ENCODE measurements at regions not wholly inside any gene's neighbourhood (a gene's known extent, or its start where the extent isn't known, plus 50 kb on each side); places are given as distances from the start of the nearest gene placed in this dataset.
A peak's percentile ranks its signal among the peaks of the same experiment; 100 is the strongest.

DNA sequence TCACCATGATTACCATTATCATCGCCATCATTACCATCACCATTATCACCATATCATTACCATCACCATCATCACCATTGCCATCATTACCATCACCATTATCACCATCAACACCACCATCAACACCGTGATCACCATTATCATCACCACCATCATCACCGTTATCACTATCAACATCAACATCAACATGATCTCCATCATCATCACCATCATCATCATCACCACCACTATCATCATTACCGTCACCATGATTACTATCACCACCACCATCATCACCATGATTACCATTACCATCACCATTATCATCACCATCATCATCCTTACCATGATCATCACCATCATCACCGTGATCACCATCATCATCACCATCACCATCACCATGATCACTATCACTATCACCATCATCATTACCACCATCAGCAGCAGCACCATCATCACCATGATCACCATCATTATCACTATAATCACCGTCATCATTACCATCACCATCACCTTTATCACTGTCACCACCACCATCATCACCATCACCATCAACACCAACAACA, 753.7 kb downstream of the BRD1 start:
- no peak for DNase-seq (ENCODE audit: low spot score)

DNA sequence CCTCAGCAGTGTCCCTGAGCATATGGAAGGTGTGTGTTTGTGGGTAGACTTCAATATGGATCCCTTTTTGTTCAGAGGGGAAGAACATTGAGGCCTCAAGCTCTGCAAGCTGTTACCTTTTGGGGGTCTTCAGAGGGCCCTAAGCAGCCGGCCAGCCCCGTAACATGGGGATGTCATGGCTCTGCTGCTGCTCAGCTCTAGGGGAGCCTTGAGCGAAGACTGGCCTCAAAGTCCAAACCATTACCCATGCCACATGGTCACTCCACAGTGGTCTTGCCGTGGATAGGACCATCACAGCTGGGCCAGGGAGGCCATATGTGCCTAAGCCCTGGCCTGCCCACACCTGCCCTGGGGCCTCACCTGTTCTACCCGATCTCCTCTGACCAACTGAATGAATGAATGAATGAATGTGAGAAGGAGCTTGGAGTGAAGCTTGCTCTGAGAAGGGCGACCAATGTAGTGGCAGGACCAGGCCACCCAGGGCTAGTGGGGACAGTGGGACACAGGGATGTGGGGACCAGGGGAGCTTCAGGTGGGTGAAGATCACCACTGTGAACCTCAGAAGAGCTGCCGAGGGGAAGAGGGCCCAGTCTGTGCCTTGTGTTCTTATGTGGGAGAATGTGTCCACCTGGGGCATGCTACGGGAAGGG, 754.6 kb downstream of the BRD1 start:
- no peak for DNase-seq (ENCODE audit: low spot score)

DNA sequence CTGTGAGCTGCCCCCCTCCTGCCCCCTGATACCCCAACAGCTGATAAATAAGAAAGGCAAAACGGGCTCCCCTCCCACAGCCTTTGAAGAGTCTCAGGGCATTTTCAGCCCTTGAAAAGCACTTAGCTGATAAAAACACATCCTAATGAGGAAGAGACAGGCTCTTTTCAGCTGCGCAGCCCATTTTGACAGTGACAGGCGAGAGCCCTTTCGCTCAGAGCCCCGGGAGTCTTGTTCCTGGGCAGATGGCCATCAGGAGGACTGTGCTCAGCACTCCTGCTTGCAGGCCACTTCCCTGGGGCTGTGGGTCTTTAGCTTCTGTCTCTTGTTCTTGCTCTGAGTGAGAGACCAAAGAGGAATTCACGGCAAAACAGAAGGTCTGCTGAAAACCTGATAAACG, 757.2 kb downstream of the BRD1 start:
- DNase-seq (ENCODE audit: low spot score): no peak

DNA sequence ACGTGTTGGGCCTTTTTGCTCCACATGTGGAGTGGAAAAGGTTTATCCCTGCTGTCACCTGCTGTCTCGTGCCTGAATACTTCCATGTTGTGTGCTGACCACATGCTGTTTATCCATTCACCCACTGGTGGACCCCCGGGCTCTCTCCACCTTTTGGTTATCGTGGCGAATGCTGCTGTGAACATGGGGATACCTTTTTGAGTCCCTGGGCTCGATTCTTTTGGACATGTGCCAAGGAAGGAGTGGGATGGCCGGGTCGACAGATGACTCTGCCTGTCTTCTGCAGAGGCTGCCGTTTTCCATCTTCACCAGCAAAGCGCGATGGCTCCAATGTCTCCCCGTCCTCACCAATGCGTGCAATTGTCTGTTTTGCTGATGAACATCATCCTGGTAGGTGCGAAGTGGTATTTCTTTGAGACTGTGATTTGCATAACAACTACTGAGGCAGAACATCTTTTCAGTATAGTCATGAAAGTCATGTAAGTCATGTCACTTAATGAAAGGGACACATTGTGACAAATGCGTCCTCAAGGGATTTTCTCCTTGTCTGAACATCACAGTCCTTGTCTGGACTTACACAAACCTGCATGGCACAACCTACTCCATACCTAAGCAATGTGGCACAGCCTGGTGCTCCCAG, 758.7 kb downstream of the BRD1 start:
- DNase-seq (ENCODE audit: low spot score): no peak

DNA sequence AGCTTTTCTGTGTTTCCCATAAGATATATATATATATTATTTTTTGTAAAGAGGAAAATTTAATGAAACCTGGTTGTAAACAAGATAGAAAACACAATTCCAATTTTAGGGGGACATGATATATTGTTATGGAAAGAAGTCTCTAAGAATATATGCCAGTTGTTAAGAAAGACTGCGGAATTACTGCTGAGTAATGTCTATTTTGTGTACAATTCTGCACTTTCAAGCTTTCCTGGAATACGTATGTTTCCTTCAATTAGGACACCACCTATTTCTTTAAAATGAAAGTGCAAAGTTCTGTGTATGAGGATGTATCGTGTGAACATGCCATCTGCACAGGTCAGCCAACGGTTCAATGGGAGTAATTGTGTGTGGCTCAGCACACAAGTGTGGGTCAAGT, 760.2 kb downstream of the BRD1 start:
- no peak for DNase-seq (ENCODE audit: low spot score)

DNA sequence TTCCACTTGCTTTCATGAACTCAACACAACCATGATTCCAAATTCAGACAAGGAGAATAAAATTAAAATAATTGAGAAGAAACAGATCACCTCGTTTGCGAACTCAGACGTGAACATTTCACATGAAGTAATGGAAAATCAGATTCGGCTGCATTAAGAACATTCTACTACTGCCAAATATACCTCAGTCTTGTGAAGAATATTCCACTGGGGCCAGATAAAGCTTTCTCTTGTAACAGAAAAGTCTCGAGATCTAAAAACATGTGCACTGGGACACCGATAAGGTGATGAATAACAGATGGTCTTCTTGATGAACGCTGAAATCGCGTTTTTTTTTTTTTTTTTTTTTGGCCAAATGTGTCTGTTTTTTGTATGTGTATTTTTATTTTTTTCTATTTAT, 761.1 kb downstream of the BRD1 start:
- no peak for DNase-seq (ENCODE audit: low spot score)

DNA sequence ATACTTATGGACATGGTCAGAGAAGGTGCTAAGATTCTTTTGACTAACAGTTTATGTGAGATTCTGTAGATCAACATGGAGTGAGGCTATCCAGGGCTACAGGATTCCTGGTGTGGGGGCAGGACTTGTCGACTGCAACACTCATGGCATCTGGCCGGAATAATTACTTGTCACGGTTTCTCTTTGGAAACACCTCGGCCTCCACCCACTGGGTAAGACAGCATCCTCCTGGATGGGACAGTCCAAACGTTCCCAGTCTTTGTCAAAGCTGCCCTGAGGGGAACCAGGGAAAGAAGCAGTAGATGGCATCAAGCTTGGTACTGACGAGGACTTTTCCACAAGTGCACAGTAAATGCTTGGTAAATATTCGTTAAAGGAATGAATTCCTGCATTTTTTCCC, 762.8 kb downstream of the BRD1 start:
- no peak for DNase-seq (ENCODE audit: low spot score)

DNA sequence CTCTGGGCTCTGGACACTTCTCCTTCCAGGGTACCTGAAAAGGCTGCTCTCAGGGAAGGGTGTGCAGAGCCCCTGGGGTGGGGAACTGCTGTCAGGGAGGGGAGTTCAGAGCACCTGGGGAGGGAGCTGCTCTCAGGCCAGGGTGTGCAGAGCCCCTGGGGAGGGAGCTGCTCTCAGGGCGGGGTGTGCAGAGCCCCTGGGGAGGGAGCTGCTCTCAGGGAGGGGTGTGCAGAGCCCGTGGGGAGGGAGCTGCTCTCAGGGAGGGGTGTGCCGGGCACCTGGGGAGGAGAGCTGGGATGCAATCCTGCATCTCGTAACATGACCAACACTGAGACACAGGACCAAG, 764.2 kb downstream of the BRD1 start:
- no peak for DNase-seq (ENCODE audit: low spot score)

DNA sequence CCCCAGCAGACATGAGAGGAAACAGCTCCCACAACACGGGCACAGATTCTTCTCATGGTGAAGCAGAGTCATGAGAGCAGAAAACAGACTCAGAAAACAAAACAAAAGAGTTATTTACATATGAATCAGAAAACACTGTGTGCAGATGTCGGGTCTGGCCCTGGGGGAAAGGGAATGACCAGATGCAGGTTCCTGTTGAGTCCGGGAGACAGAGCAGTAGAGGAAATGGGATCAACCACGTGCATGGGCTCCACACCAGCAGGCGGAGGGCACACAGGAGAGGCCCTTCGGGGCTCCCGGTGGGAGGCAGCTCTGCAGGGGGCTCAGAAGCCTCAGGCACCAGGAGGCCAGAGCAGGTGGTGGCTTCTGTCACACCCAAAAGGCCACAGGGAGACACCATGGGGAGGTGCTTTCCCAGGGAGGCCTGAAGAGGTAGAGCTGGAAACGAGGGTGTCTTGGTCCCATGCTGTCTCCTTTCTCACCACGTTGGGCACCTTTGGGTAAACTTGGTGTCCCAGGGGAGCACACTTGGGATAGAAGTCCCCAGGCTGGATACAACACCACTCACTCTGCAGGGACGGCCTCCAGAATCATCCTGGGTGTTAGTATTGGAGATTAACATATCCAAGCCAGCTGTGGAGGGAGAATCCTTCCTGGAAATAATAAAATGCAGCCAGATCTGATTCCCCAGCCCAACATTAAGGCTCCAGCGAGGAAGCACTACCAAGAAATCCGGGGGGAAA, 764.7 kb downstream of the BRD1 start:
- no peak for DNase-seq (ENCODE audit: low spot score)

DNA sequence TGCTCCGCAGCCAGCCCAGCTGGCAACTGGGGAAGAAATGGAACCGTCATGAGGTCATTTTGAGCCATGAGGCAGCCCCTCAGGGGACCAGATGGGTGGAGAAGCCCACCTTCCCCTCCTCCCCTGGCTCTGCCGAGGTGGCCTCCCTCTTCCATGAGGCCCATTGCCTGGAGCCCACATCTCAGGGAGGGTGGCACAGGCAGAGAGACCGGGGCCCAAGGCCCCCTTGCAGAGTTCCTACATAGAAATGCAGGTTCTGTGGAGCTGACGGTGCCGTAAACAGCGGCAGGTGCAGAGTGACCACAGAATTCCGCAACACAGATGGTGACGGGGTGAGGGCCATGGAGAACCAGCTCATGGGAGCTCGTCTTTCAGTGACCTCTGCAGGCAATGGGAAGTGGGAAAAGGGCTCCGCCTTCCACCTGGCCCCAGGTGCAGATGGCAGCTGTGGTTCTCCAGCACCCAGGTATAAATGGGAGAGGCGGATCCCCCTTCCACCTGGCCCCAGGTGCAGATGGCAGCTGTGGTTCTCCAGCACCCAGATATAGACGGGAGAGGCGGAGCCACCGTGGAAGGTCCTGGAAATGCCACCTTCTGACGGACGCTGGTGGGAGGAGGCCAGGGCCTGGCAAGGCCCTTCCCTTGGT, 765.4 kb downstream of the BRD1 start:
- DNase-seq (ENCODE audit: low spot score): no peak

DNA sequence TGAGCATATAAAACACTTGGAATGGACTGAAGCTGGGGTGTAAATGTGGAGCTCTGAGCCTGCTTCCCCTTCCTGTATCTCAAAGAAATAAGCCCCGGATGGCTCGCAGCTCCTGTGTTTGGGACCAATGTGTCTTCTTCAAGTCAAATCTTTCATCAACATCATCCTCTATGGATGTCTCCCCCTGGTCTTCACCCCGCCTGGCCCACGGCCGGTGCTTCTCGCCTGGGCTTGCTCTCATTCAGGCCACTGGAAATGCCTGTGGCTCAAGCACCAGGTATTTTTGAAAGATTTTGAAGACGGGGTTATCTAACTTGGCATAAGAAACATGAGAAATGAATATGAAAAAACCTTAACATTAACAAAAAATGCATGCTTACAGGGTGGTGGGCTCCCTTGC, 769.8 kb downstream of the BRD1 start:
- DNase-seq (ENCODE audit: low spot score): no peak

DNA sequence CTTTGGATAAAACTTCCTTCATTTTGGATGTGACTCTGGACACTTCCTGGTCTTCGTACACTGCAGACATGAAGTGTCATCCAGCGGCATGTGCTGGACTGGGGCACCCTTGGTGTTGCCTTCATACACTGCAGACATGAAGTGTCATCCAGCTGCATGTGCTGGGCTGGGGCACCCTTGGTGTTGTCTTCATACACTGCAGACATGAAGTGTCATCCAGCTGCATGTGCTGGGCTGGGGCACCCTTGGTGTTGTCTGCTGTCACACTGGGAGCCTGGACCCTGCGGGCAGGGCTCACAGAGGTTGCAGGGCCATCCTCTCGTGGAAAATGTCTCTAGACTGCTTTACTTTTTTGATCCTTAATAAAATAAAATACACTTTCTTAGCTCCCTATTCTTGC, 771.4 kb downstream of the BRD1 start:
- no peak for DNase-seq (ENCODE audit: low spot score)

DNA sequence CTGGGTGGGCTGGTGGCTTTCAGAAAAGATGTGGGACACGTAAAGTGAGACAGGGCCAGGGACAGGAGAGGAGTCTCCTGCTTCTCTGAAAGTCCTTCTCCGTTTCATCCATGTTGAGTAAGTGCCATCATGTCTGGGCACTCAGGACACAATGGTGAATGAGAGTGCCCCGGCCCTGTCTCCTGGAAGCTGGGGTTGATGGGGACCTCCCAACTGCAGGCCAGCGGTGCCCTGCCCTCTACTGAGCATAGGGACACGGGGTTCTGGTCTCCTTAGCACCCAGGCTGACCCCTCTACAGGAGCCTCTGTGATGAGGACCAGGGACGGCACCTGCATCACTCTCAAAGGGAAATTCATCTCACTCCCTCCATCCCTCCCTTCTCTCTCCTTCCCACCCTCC, 772.3 kb downstream of the BRD1 start:
- no peak for DNase-seq (ENCODE audit: low spot score)

DNA sequence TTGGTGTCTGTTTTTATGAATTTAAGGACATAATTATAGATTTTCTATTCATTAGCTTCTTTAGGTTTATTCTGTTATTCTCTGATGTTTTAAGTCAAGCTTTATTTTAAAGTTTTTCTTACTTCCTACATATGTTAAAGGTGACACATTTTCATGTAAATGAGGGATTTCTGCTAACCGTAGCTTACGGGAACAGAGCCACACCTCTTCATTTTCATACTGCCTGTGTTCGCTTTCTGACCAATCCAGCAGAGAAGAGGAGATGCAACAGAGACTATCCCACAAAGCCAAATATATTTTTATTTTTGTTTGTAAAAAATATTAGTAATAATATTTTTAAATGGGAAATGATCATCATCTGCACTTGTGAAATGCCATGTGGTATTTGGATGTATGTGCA, 774.1 kb downstream of the BRD1 start:
- no peak for DNase-seq (ENCODE audit: low spot score)

DNA sequence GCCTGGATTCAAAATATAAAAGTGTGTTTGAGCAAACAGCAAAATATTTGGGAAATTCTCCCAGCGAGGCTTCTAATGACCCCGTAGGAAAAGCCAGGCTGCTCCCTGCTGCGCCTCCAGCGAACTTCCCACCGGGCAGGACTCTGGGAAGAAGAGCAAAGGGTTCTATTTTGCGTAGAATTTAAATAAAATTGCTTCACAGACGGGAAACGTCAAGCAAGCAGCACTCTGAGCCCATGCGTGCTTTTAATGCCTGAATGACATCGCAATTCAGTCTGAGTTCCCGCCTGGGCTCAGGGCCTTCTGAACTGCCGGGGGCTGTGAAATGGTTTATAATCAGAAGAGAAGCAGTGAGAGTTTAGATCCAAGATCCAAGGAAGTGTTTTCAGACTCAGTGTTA, 775.1 kb downstream of the BRD1 start:
- no peak for DNase-seq (ENCODE audit: low spot score)

DNA sequence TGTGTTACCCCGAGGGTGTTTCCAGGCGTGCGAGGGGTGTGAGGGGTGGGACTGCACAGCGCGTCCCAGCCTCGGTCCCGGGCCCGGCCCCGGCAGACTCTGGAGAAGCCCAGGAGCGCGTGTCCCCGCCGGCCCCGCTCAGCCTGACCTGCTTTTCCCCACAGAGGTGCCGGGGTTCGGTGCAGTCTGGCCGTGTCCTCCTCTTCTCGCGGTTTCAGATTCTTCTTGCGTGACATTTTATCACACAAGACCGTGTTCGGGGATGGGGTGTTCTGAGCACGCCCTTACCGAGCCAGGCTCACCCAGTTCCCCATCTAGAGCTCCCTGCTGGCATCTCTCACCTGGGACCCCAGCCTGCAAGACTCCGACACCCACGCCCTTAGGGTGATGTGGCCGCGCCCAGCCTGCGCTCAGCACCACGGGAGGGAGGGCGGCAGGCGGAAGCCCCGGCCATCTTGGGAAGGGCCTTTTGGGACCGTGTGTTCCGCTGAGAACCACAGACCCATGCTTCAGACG, 775.6 kb downstream of the BRD1 start:
- DNase-seq (ENCODE audit: low spot score): no peak

DNA sequence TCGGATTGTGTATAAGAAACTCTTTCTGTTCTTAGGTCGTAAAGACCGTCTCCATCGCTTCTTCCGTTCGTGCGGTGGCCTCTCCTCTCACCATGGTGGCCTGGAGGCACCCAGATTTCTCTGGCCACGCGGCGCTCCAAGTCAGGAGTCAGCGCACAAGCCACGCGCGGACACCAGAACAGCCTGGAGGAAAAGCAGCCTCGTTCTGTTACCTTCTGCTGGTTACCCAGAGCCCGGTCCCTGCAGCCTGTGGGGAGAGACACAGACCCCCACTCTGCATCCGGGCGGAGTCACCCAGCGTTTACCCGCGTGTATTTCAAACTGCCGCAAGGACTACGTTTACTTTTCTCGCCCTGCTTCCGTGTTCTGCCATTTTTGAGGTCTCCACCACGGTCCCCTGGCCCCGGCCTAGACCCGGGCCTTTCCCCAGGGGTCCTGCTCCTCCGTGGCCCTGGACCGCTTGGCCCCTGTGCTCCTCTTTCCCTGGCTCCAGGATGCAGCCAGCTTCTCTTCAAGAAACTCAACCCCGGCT, 776.1 kb downstream of the BRD1 start:
- no peak for DNase-seq (ENCODE audit: low spot score)

DNA sequence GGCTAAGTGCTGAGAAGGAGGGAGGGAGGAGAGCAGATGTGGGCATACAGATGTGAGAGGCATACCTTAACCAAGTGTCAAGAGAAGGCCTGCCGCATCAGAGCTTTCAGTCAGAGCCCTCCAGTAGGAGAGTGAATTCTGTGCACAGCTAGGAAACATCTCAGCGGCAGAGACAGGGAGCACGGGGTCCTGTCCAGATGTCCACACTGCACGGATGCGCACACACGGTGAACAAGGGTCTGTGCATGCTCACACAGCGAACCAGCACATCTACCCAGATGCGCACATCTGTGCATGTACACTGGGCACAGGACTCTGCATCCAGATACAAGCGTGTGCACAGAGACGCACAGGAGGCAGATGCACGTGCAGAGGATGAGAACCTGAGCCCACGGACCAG, 778.0 kb downstream of the BRD1 start:
- DNase-seq (ENCODE audit: low spot score): no peak

DNA sequence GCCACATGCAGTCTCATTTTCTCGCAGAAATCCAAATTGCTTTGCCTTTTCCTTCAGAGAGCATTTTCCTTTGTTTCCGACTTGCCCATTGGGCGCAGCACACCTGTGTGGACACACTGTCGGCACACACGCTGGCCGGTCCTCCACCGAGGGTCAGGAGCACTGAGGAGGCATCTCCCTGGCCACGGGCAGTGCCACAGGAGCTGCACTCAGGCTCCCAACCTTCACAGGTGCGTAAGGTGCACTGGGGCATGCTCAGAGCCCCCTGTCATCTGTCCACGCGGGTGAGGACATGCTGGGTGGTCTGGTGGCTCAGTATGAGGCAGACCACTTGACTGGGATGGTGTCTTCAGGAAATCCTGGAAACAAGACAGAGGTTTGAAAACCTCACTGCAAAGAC, 779.1 kb downstream of the BRD1 start:
- DNase-seq (ENCODE audit: low spot score): no peak

DNA sequence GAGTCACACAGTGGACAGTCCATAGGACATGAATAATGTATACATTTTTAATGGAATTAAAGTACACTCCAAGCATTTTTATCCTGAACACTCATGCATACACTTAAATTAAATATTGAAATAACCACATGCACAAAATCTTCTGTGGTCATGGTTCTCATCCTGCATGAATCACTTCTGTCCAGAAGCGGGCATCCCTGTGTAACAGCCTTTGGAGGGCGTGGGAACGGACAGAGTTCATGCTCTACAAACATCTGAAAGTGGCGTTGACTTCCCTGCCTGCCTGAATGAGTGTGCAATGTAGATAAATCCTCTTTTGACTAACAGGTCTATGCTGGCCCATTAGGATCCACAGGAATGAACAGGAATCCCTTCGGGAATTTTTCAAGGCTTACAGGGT, 780.2 kb downstream of the BRD1 start:
- no peak for DNase-seq (ENCODE audit: low spot score)

DNA sequence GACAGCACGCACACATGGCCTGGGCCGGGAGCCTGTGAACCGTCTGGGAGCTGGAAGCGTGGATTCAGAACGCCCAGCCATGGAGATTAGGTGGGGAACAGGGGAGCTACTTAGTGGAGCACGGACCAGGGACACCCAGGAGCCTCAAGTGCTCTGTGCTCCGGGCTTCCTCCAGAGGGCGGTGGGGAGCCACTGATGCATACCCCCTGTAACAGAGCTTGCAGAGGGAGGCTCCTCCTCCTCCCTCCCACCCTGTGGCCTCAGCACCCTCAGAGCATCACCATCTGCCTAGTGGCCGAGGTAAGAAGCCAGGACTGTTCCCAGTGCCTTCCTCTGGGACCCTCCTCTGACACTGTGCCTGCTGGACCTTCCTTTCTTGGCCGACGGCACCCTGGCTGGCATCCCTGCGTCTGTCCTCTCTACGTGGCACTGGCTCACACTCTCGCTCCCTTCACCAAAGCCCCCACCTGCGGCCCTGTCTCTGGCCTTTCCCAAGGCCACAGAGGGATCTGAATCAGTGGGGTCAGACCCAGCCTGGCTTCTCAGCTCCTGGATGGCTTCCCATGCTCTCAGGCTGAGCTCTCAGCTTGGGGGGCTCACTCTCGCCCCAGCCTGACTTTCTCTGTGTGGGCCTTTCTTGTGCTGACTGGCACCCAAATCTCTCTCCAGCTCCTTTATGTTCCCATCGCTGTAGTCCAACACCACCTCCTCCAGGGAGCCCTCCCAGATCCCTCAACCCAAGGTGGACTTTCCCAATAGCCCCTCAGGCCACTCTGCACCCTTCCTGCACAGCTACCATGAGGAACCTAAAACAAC, 780.9 kb downstream of the BRD1 start:
- DNase-seq (ENCODE audit: low spot score): peak; percentile 87

Data from iPS-NIHi11 (cell line).